Kidney (tissue), 13 donors: ENCODE measurements at regions not wholly inside any gene's neighbourhood (a gene's known extent, or its start where the extent isn't known, plus 50 kb on each side); places are given as distances from the start of the nearest gene placed in this dataset.

Experiments
- DNase-seq, 5 donors: peaks; one replicate each; pipeline ENCODE4 v3.0.0-alpha.2; 2013 to 2020
- FAIRE-seq: peaks from 2 replicates; lab custom pipeline; 2012; peaks lifted over from hg19 to GRCh38; lab: Jason Lieb, UNC
- H3K27ac ChIP-seq, 2 donors: one replicate each; pipeline ENCODE4 v1.7.0; 2013; ENCODE audit warnings: low read depth in 2 of 2, low read length in 2 of 2, inconsistent platforms in 1 of 2
- H3K27me3 ChIP-seq: one replicate; pipeline ENCODE4 v1.7.1; 2013; ENCODE audit warnings: low read length, inconsistent platforms; ENCODE audit not compliant: control insufficient read depth, insufficient read depth
- H3K36me3 ChIP-seq, 3 donors: one replicate each; pipeline versions ENCODE4 v1.7.0 to v1.7.1; 2013; ENCODE audit warnings: low read length in 3 of 3, control low read depth in 1 of 3, inconsistent platforms in 1 of 3; ENCODE audit not compliant: insufficient read depth in 3 of 3, control insufficient read depth in 2 of 3
- H3K4me1 ChIP-seq, 3 donors: one replicate each; pipeline versions ENCODE4 v1.7.0 to v1.7.1; 2013; ENCODE audit warnings: low read length in 3 of 3, inconsistent platforms in 1 of 3, low read depth in 1 of 3; ENCODE audit not compliant: control insufficient read depth in 2 of 3, insufficient read depth in 2 of 3
- H3K4me3 ChIP-seq, 3 donors: one replicate each; pipeline versions ENCODE4 v1.7.0 to v1.8.1; 2013; ENCODE audit warnings: low read length in 3 of 3, control low read depth in 1 of 3, inconsistent platforms in 1 of 3
- H3K9ac ChIP-seq, 3 donors: one replicate each; pipeline versions ENCODE4 v1.7.0 to v1.7.1; 2013; ENCODE audit warnings: low read length in 3 of 3, control low read depth in 1 of 3, inconsistent platforms in 1 of 3
- H3K9me3 ChIP-seq, 3 donors: one replicate each; pipeline versions ENCODE4 v1.7.0 to v1.7.1; 2013; ENCODE audit warnings: low read length in 3 of 3, control low read depth in 1 of 3, inconsistent platforms in 1 of 3; ENCODE audit not compliant: control insufficient read depth in 2 of 3, insufficient read depth in 1 of 3
- CTCF ChIP-seq: IDR thresholded peaks from 3 replicates; pipeline ENCODE4 v1.5.1; 2012; ENCODE audit warnings: mild to moderate bottlenecking, moderate library complexity, borderline replicate concordance; ENCODE audit not compliant: insufficient read depth; ENCODE audit errors: extremely low read depth
- intact Hi-C: fragments of 100-400 bp; cut with DNase I; formaldehyde crosslinking; loops from one replicate; pipeline ENCODE4 v1.11.1; 2022
- donor health status: control.
- donor health status: control.
- donor health status: control.
- donor health status: control.
- donor health status: control.
- donor health status: DM: yes; HTN: yes; CAD: no.
- donor health status: Normal renal cell carcinoma (clear cell type).

GRCh38 chr15:35705884-35706585 is 160.1 kb upstream of the DPH6 start:
- intact Hi-C loops = no loop called here
- Histone ChIP-seq H3K4me3 (peak overlapping the region in 1 of 3 donors; percentile 12), H3K36me3 (no peaks in the 10 kb centered on the region), H3K9me3 (no peaks in the 10 kb centered on the region), H3K27ac (peak overlapping the region; percentile 76 to 88), H3K9ac (peak overlapping the region in 1 of 3 donors; percentile 29), H3K4me1 (peaks cover 4 to 20% (median 9%) of the 10 kb centered on the region in 3 donors), H3K27me3 (no peaks in the 10 kb centered on the region)
- peak; percentile 59 for FAIRE-seq
- TF ChIP-seq CTCF = no peak
- DNase-seq = peak in 3 of 5 donors; percentile 19 to 79 (median 58)

- Histone ChIP-seq H3K27me3 (no peaks in the 10 kb centered on the region), H3K9ac (no peak overlapping the region), H3K36me3 (no peaks in the 10 kb centered on the region), H3K27ac (no peak overlapping the region), H3K4me3 (no peak overlapping the region), H3K4me1 (no peaks in the 10 kb centered on the region), H3K9me3 (no peaks in the 10 kb centered on the region)
- intact Hi-C loops = no loop called here
- FAIRE-seq (no peak), DNase-seq (no peak)
- no peak for TF ChIP-seq CTCF
These were observed 167.0 kb upstream of the DPH6 start for GRCh38 chr15:35712956-35713355.

- no peak for DNase-seq
- no peak overlapping the region for H3K9ac ChIP-seq
- no peaks in the 10 kb centered on the region for H3K4me1 ChIP-seq
- FAIRE-seq = no peak
- H3K9me3 ChIP-seq = no peaks in the 10 kb centered on the region
- no peak for TF ChIP-seq CTCF
- intact Hi-C loops = no loop called here
- no peak overlapping the region for H3K4me3 ChIP-seq
- H3K27me3 ChIP-seq = no peaks in the 10 kb centered on the region
- H3K27ac ChIP-seq = no peak overlapping the region
- H3K36me3 ChIP-seq = no peaks in the 10 kb centered on the region
These were observed 167.8 kb upstream of the DPH6 start for GRCh38 chr15:35713733-35714132.
